ENCODE measurements at regions not wholly inside any gene's neighbourhood (a gene's known extent, or its start where the extent isn't known, plus 50 kb on each side); places are given as distances from the start of the nearest gene placed in this dataset.
"Not testable (repeated sequence)": the region's sequence is repeated elsewhere in the genome, so short reads cannot be mapped to it uniquely, and the experiment has no call there.

GRCh38 chrX:122835886-122836285 is 348.2 kb upstream of the GRIA3 start:
- no peak for DNase-seq

- no peak for DNase-seq
Measured at GRCh38 chrX:122850326-122850725, 333.8 kb upstream of the GRIA3 start.

GRCh38 chrX:122856205-122856604 is 327.9 kb upstream of the GRIA3 start:
- DNase-seq = no peak

- no peak for DNase-seq
Measured at GRCh38 chrX:122857734-122858133, 326.3 kb upstream of the GRIA3 start.

GRCh38 chrX:122863067-122863466 is 321.0 kb upstream of the GRIA3 start:
- DNase-seq = no peak

GRCh38 chrX:122866532-122866931 is 317.5 kb upstream of the GRIA3 start:
- DNase-seq = no peak

GRCh38 chrX:122868631-122869030 is 315.4 kb upstream of the GRIA3 start:
- DNase-seq = no peak

GRCh38 chrX:122869171-122869570 is 314.9 kb upstream of the GRIA3 start:
- DNase-seq = no peak

GRCh38 chrX:122878269-122878668 is 305.8 kb upstream of the GRIA3 start:
- no peak for DNase-seq

GRCh38 chrX:122880952-122881351 is 303.1 kb upstream of the GRIA3 start:
- no peak for DNase-seq

- DNase-seq = no peak
Measured at GRCh38 chrX:122890729-122891128, 293.3 kb upstream of the GRIA3 start.

- no peak for DNase-seq
Measured at GRCh38 chrX:122906726-122907125, 277.4 kb upstream of the GRIA3 start.

- no peak for DNase-seq
Measured at GRCh38 chrX:122907375-122907774, 276.7 kb upstream of the GRIA3 start.

- DNase-seq = no peak
Measured at GRCh38 chrX:122910697-122911096, 273.4 kb upstream of the GRIA3 start.

- no peak for DNase-seq
Measured at GRCh38 chrX:122913134-122913533, 270.9 kb upstream of the GRIA3 start.

- DNase-seq = no peak
Measured at GRCh38 chrX:122913764-122914163, 270.3 kb upstream of the GRIA3 start.

GRCh38 chrX:122914256-122914655 is 269.8 kb upstream of the GRIA3 start:
- no peak for DNase-seq

- no peak for DNase-seq
Measured at GRCh38 chrX:122934131-122934530, 249.9 kb upstream of the GRIA3 start.

- DNase-seq = no peak
Measured at GRCh38 chrX:122940199-122940598, 243.9 kb upstream of the GRIA3 start.

- no peak for DNase-seq
Measured at GRCh38 chrX:122941806-122942205, 242.3 kb upstream of the GRIA3 start.

GRCh38 chrX:122943918-122944317 is 240.2 kb upstream of the GRIA3 start:
- DNase-seq = no peak

- no peak for DNase-seq
Measured at GRCh38 chrX:122945328-122945727, 238.8 kb upstream of the GRIA3 start.

- no peak for DNase-seq
Measured at GRCh38 chrX:122972604-122973003, 211.5 kb upstream of the GRIA3 start.

GRCh38 chrX:122982521-122982920 is 201.6 kb upstream of the GRIA3 start:
- DNase-seq = no peak

GRCh38 chrX:123002844-123003243 is 181.2 kb upstream of the GRIA3 start:
- not testable (repeated sequence) for DNase-seq

GRCh38 chrX:123013141-123013540 is 170.9 kb upstream of the GRIA3 start:
- no peak for DNase-seq

Measured in NCI-H226 (cell line).